ENCODE measurements at regions not wholly inside any gene's neighbourhood (a gene's known extent, or its start where the extent isn't known, plus 50 kb on each side); places are given as distances from the start of the nearest gene placed in this dataset.

DNA sequence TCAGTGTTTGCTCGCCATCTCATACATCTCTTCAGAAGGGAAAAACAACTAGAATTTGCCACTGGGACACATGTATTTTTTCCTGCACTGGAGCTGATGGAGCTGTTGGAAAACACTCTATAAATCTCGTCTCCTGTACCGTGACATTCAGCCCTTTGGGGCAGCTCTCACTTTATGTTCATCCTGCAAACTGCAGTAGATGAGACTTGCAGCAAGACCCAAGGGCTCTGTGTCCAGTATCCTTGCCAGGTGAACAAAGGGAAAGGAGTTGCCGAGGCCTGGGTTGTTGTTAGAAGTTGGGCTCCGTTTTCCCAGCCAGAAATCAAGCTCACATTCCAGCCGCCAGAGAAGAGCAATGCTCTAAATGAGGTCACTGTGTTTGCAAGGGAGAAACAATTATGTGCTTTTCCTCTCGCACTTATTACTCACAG lies 285.1 kb downstream of the SLC4A3 start:
- no peak for TF ChIP-seq POLR2A (IDR thresholded peaks at IDR 0.05)
- TF ChIP-seq CTCF (IDR thresholded peaks at IDR 0.05), result peak in 2 of 3 donors; percentile 38 to 72
